ENCODE measurements at regions not wholly inside any gene's neighbourhood (a gene's known extent, or its start where the extent isn't known, plus 50 kb on each side); places are given as distances from the start of the nearest gene placed in this dataset.

DNA sequence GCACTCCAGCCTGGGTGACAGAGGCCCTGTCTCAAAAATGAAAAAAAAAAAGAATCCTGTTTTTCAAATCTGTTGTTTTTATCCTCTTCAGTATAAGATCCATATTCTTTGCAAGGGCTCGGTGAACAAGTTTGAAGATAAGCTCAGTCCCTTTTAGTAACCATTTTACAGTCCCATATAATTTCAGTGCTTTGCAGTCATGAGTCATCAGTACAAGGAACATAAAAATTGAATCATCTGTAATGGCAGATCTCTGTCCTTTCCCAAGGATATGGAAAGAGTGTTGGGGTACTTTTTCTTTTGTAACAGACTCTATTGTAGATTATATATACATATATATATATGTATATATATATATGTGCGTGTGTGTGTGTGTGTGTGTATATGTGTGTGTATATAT, 52.2 kb upstream of the ZPBP start:
- no peak overlapping the region for H3K9ac ChIP-seq (ENCODE audit: low read length in 3 of 3)
- H3K9me3 ChIP-seq (ENCODE audit: control insufficient read depth in 2 of 3, insufficient read depth in 1 of 3, low read length in 3 of 3): no peaks in the 10 kb centered on the region
- intact Hi-C loops (cut with DNase I): no loop called here
- H3K27me3 ChIP-seq (ENCODE audit: control insufficient read depth, insufficient read depth, low read length): no peaks in the 10 kb centered on the region
- FAIRE-seq (no peak), DNase-seq (no peak)
- H3K4me1 ChIP-seq (ENCODE audit: control insufficient read depth in 2 of 3, insufficient read depth in 2 of 3, low read depth in 1 of 3, low read length in 3 of 3): no peaks in the 10 kb centered on the region
- no peak overlapping the region for H3K27ac ChIP-seq (ENCODE audit: low read depth in 2 of 2, low read length in 2 of 2)
- H3K4me3 ChIP-seq (ENCODE audit: low read length in 3 of 3): no peak overlapping the region
- TF ChIP-seq, protein P1, sequence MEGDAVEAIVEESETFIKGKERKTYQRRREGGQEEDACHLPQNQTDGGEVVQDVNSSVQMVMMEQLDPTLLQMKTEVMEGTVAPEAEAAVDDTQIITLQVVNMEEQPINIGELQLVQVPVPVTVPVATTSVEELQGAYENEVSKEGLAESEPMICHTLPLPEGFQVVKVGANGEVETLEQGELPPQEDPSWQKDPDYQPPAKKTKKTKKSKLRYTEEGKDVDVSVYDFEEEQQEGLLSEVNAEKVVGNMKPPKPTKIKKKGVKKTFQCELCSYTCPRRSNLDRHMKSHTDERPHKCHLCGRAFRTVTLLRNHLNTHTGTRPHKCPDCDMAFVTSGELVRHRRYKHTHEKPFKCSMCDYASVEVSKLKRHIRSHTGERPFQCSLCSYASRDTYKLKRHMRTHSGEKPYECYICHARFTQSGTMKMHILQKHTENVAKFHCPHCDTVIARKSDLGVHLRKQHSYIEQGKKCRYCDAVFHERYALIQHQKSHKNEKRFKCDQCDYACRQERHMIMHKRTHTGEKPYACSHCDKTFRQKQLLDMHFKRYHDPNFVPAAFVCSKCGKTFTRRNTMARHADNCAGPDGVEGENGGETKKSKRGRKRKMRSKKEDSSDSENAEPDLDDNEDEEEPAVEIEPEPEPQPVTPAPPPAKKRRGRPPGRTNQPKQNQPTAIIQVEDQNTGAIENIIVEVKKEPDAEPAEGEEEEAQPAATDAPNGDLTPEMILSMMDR (IDR thresholded peaks at IDR 0.05; ENCODE audit: borderline replicate concordance, extremely low read depth, insufficient read depth): no peak
- H3K36me3 ChIP-seq (ENCODE audit: control insufficient read depth in 2 of 3, insufficient read depth in 3 of 3, low read length in 3 of 3): no peaks in the 10 kb centered on the region

All from kidney (tissue), 13 donors.